ENCODE measurements at regions not wholly inside any gene's neighbourhood (a gene's known extent, or its start where the extent isn't known, plus 50 kb on each side); places are given as distances from the start of the nearest gene placed in this dataset.

- Mint-ChIP-seq H3K9me3 (ENCODE audit: unreplicated experiment) (peaks cover 24% of the 10 kb centered on the region), H3K27ac (ENCODE audit: unreplicated experiment) (no peak overlapping the region), H3K27me3 (ENCODE audit: unreplicated experiment) (no peaks in the 10 kb centered on the region), H3K4me3 (ENCODE audit: unreplicated experiment) (no peak overlapping the region), H3K36me3 (ENCODE audit: unreplicated experiment) (peaks cover 3% of the 10 kb centered on the region), H3K4me1 (ENCODE audit: unreplicated experiment) (peaks cover 9% of the 10 kb centered on the region)
- TF ChIP-seq CTCF (IDR thresholded peaks at IDR 0.05) = no peak
- no peak for DNase-seq (ENCODE audit: extremely low spot score, unreplicated experiment)
Measured at GRCh38 chr7:17466216-17466615, 167.8 kb downstream of the AHR start.

GRCh38 chr7:17467386-17467945 is 169.0 kb downstream of the AHR start:
- TF ChIP-seq CTCF (IDR thresholded peaks at IDR 0.05) = no peak
- DNase-seq (ENCODE audit: extremely low spot score, unreplicated experiment) = no peak
- peaks cover 17% of the 10 kb centered on the region for H3K9me3 Mint-ChIP-seq (ENCODE audit: unreplicated experiment)
- H3K27ac Mint-ChIP-seq (ENCODE audit: unreplicated experiment) = no peak overlapping the region
- no peak overlapping the region for H3K4me3 Mint-ChIP-seq (ENCODE audit: unreplicated experiment)
- H3K4me1 Mint-ChIP-seq (ENCODE audit: unreplicated experiment) = peaks cover 2% of the 10 kb centered on the region
- H3K27me3 Mint-ChIP-seq (ENCODE audit: unreplicated experiment) = no peaks in the 10 kb centered on the region
- peaks cover 3% of the 10 kb centered on the region for H3K36me3 Mint-ChIP-seq (ENCODE audit: unreplicated experiment)

DNA sequence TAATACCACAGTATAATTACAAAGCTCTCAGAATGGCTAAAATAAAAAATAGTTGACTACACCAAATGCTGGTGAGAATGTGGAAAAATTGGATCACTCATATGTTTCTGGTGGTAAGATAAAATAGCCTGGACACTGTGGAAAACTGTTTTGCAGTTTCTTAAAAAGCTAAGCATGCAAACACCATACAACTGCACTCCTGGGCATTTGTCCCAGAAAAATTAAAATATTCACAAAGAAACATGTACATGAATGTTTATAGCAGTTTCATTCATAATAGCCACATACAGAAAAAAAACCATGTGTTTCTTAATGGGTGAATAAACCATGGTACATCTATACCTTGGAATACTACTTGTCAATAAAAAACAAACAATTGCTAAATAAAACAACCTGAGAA is 172.9 kb downstream of the AHR start:
- no peaks in the 10 kb centered on the region for H3K27me3 Mint-ChIP-seq (ENCODE audit: unreplicated experiment)
- peaks cover 13% of the 10 kb centered on the region for H3K9me3 Mint-ChIP-seq (ENCODE audit: unreplicated experiment)
- no peaks in the 10 kb centered on the region for H3K4me1 Mint-ChIP-seq (ENCODE audit: unreplicated experiment)
- no peak for DNase-seq (ENCODE audit: extremely low spot score, unreplicated experiment)
- no peak overlapping the region for H3K27ac Mint-ChIP-seq (ENCODE audit: unreplicated experiment)
- H3K4me3 Mint-ChIP-seq (ENCODE audit: unreplicated experiment) = no peak overlapping the region
- peaks cover 3% of the 10 kb centered on the region for H3K36me3 Mint-ChIP-seq (ENCODE audit: unreplicated experiment)
- TF ChIP-seq CTCF (IDR thresholded peaks at IDR 0.05) = no peak

DNA sequence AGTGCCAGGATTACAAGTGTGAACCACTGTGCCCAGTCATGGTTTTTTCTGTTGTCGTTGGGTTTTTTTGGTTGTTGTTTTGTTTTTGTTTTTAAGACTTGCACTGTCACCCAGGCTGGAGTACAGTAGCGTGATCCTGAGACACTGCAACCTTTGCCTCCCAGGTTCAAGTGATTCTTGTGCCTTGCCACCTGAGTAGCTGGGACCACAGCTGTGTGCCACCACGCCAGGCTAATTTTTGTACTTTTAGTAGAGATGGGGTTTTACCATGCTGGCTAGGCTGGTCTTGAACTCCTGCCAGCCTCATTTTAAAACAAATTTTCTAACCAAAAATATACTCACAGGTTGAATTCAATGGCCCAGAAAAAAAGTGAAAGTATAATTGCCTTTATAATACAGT is 174.1 kb downstream of the AHR start:
- Mint-ChIP-seq H3K27me3 (ENCODE audit: unreplicated experiment) (no peaks in the 10 kb centered on the region), H3K4me1 (ENCODE audit: unreplicated experiment) (peaks cover 1% of the 10 kb centered on the region), H3K27ac (ENCODE audit: unreplicated experiment) (no peak overlapping the region), H3K9me3 (ENCODE audit: unreplicated experiment) (peaks cover 13% of the 10 kb centered on the region), H3K4me3 (ENCODE audit: unreplicated experiment) (no peak overlapping the region), H3K36me3 (ENCODE audit: unreplicated experiment) (peaks cover 3% of the 10 kb centered on the region)
- DNase-seq (ENCODE audit: extremely low spot score, unreplicated experiment) = no peak
- no peak for TF ChIP-seq CTCF (IDR thresholded peaks at IDR 0.05)

GRCh38 chr7:17472939-17473338 is 174.5 kb downstream of the AHR start:
- H3K4me3 Mint-ChIP-seq (ENCODE audit: unreplicated experiment) = no peak overlapping the region
- H3K9me3 Mint-ChIP-seq (ENCODE audit: unreplicated experiment) = peaks cover 13% of the 10 kb centered on the region
- peaks cover 3% of the 10 kb centered on the region for H3K36me3 Mint-ChIP-seq (ENCODE audit: unreplicated experiment)
- DNase-seq (ENCODE audit: extremely low spot score, unreplicated experiment) = no peak
- no peak for TF ChIP-seq CTCF (IDR thresholded peaks at IDR 0.05)
- H3K4me1 Mint-ChIP-seq (ENCODE audit: unreplicated experiment) = peaks cover 4% of the 10 kb centered on the region
- H3K27ac Mint-ChIP-seq (ENCODE audit: unreplicated experiment) = no peak overlapping the region
- no peaks in the 10 kb centered on the region for H3K27me3 Mint-ChIP-seq (ENCODE audit: unreplicated experiment)
